ENCODE measurements at regions not wholly inside any gene's neighbourhood (a gene's known extent, or its start where the extent isn't known, plus 50 kb on each side); places are given as distances from the start of the nearest gene placed in this dataset.

- Histone ChIP-seq H2BK15ac (ENCODE audit: low read depth, low read length) (no peak overlapping the region), H3K27ac (ENCODE audit: insufficient read depth, low read length) (no peak overlapping the region), H2BK20ac (ENCODE audit: low read depth, low read length) (no peak overlapping the region), H3K79me1 (ENCODE audit: low read depth in 1 of 2, low read length in 2 of 2) (no peaks in the 10 kb centered on the region), H2AFZ (replicated peaks; ENCODE audit: low read length, poor library complexity) (no peak overlapping the region), H3K36me3 (ENCODE audit: control insufficient read depth, insufficient read depth, low read length) (no peaks in the 10 kb centered on the region), H4K8ac (ENCODE audit: low read depth in 2 of 2, low read length in 2 of 2) (no peak overlapping the region), H2BK5ac (ENCODE audit: low read depth, low read length, poor library complexity, severe bottlenecking) (no peak overlapping the region), H3K23ac (ENCODE audit: low read depth, low read length) (no peak overlapping the region), H2BK120ac (ENCODE audit: low read depth, low read length) (no peak overlapping the region), H2AK5ac (ENCODE audit: low read depth, low read length) (no peak overlapping the region), H2AK9ac (replicated peaks; ENCODE audit: low read depth, low read length, poor library complexity) (no peak overlapping the region), H3K27me3 (ENCODE audit: control insufficient read depth, insufficient read depth, low read length) (no peaks in the 10 kb centered on the region), H3K4me1 (ENCODE audit: control insufficient read depth, insufficient read depth, low read length) (no peaks in the 10 kb centered on the region), H3K9me1 (ENCODE audit: insufficient read depth, low read length) (no peaks in the 10 kb centered on the region), H3K4me2 (ENCODE audit: low read depth, low read length) (no peak overlapping the region), H3K9ac (ENCODE audit: low read depth, low read length) (no peak overlapping the region), H3K9me3 (ENCODE audit: control insufficient read depth, insufficient read depth, low read length) (no peaks in the 10 kb centered on the region), H3K4ac (ENCODE audit: low read depth, low read length) (no peak overlapping the region), H4K20me1 (ENCODE audit: insufficient read depth, low read length) (no peaks in the 10 kb centered on the region), H3K14ac (replicated peaks; ENCODE audit: low read depth, low read length) (no peak overlapping the region), H3K18ac (ENCODE audit: low read depth, low read length) (no peak overlapping the region), H4K5ac (ENCODE audit: low read depth, low read length) (no peak overlapping the region), H3K4me3 (ENCODE audit: insufficient read depth, low read depth, low read length) (no peak overlapping the region), H4K91ac (ENCODE audit: insufficient read depth, low read depth, low read length) (no peak overlapping the region), H3K56ac (ENCODE audit: extremely low read depth, insufficient read depth, low read length) (no peak overlapping the region)
- no TSS peak for BruUV-seq (replicated peaks)
- ChIA-PET POLR2A (ENCODE audit: unreplicated experiment) (no interaction called here), CTCF (no interaction called here)
- intact Hi-C loops (cut with micrococcal nuclease) (no loop called here), in situ Hi-C loops (cut with MboI; ENCODE audit: low sequenced_read_pairs) (no loop called here), dilution Hi-C loops (cut with HindIII; ENCODE audit: low sequenced_read_pairs, unreplicated experiment) (no loop called here)
- 20% methylated on average over 1 of the region's 8 CpGs; no CpG with 5 or more reads in 1 of the 2 experiments for WGBS, 2 experiments (ENCODE audit: extremely low coverage in 2 of 2, insufficient read length in 1 of 2)
- no peak for ATAC-seq (ENCODE audit: low read depth)
- no peak for DNase-seq
- no peak for TF ChIP-seq POLR2A (IDR thresholded peaks at IDR 0.05; ENCODE audit: low read depth, low read length)
Observed at GRCh38 chr6:40340196-40340595, 247.0 kb downstream of the LRFN2 start.

All from IMR-90 (cell line).